GM13976 (cell line): ENCODE measurements at regions not wholly inside any gene's neighbourhood (a gene's known extent, or its start where the extent isn't known, plus 50 kb on each side); places are given as distances from the start of the nearest gene placed in this dataset.
A peak's percentile ranks its signal among the peaks of the same experiment; 100 is the strongest.

Experiments used
- DNase-seq: peaks from one replicate; pipeline ENCODE4 v3.0.0; 2012; ENCODE audit warnings: low spot score
- in situ Hi-C: fragments of 300-500 bp; cut with MboI; formaldehyde crosslinking; loops from one replicate; pipeline ENCODE4 v1.12.0; 2022; ENCODE audit warnings: low sequenced_read_pairs, mixed read lengths, inconsistent platforms; ENCODE audit not compliant: unreplicated experiment
- TF ChIP-seq, protein P1 (sequence below): IDR thresholded peaks from 2 replicates; pipeline ENCODE4 v1.5.1; 2012; ENCODE audit warnings: borderline replicate concordance, mild to moderate bottlenecking; ENCODE audit not compliant: insufficient read depth; ENCODE audit errors: extremely low read depth, missing control alignments, control extremely low read depth

DNA sequence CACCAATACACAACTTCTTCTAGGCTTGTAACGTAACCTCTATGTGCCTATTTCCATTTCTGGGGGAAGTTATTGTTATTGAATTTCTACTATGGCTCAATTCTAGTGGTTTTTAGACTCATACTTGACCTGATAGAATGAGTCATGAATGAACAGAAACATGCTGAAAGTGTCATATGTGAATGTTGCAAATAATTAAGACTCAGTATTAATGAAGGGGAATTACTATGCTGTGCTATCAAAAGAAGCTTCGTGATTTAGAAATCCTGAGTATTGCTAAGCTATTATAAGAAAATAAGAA lies 135.1 kb upstream of the ZWINT start:
- in situ Hi-C loops = no loop called here
- no peak for DNase-seq
- TF ChIP-seq, protein P1, sequence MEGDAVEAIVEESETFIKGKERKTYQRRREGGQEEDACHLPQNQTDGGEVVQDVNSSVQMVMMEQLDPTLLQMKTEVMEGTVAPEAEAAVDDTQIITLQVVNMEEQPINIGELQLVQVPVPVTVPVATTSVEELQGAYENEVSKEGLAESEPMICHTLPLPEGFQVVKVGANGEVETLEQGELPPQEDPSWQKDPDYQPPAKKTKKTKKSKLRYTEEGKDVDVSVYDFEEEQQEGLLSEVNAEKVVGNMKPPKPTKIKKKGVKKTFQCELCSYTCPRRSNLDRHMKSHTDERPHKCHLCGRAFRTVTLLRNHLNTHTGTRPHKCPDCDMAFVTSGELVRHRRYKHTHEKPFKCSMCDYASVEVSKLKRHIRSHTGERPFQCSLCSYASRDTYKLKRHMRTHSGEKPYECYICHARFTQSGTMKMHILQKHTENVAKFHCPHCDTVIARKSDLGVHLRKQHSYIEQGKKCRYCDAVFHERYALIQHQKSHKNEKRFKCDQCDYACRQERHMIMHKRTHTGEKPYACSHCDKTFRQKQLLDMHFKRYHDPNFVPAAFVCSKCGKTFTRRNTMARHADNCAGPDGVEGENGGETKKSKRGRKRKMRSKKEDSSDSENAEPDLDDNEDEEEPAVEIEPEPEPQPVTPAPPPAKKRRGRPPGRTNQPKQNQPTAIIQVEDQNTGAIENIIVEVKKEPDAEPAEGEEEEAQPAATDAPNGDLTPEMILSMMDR = no peak

DNA sequence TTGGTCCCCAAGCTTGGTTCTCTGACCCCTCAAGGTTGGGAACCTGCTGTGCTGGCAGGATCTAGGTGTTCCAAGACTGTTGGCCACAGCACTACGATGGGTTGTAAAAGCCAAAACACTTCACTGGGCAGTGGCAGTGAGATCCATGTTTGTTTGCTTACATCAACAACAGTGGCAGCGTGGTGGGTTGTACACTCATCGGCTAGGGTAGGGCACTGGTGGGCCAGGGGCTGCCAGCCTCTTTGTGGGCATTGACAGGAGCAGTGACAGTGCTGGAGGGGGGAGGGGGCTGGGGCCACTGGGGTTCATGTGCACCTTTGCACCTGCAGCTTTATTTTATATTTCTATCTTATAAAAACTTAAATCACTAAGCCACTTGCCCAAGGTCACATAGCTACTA lies 126.7 kb upstream of the ZWINT start:
- TF ChIP-seq, protein P1 = no peak
- DNase-seq = no peak
- in situ Hi-C loops = no loop called here

DNA sequence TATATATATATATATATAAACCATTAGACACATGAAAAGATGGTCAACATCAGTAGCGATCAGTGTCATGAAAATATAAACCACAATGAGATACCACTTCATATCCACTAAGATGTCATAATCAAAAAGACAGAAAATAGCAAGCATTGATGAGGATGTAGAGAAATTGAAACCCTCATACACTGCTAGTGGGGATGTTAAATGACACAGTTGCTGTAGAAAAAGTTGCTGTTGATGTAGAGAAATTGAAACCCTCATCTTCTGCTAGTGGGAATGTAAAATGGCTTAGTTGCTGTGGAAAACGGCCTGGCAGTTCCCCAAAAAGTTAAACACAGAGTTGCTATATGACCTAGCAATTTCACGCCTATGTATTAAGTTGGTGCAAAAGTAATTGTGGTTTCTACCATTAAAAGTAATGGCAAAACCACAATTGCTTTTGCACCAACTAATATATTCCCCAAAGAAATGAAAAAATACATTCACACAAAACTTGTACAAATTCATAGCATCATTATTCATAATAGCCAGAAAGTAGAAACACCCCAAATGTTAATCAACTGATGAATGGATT lies 120.5 kb upstream of the ZWINT start:
- TF ChIP-seq, protein P1 = no peak
- no peak for DNase-seq
- in situ Hi-C loops = no loop called here

DNA sequence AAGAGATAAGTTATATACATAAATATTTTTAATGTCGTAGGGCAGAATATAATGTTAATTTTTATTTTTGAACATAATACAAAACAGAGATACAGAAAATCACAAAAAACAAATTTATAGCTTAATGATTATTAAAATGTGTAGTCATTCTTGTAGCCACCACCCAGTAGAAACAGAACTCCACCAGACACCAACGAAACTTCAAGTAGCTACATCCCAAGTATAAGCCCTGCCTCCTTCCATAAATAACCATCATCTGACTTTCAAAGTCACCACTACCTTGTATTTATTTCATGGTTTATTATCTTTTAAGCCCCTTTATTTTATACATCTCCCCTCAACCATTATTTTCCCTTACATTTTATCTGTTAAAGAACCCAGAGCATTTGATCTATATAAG lies 111.9 kb upstream of the ZWINT start:
- TF ChIP-seq, protein P1 = no peak
- in situ Hi-C loops = no loop called here

DNA sequence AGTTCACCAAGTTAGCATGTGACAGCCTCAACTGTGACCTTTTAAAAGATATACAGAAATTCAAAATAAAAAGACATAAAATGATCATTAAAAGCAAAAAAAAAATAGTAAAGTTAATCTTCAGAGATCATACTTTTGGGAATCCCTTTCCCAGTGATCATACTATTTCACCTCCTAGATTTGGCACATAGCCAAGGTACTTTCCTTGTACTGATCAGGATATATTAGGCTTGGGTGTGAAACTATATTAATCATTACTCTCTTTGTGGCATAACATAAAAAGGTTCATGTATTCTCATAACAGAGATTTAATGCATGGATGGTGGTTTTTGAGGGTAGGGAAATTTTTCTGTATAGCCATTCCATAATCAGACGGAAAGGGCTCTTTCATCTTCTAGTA lies 109.6 kb upstream of the ZWINT start:
- TF ChIP-seq, protein P1 = no peak
- in situ Hi-C loops = no loop called here
- no peak for DNase-seq

More for the DNA sequence above, 111.9 kb upstream of the ZWINT start:
- no peak for DNase-seq

DNA sequence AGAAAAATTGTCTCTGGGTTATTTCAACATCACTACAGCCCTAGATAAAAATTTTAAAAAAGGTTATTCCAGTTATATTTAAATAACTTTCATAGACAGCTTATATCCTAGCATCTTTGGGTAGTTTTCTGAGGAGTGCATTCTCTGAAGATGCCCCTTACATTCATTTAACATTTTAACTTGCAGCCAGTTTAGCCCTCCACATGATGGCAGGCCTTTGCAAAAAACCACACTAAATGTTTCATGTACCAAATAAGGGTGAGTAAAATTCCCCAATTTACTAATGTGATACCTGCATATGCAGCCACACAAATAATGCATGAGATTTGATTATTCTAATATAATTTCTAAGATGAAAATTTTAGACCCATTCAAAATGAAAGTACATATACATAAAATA lies 108.4 kb upstream of the ZWINT start:
- TF ChIP-seq, protein P1 = peak; percentile 25
- no peak for DNase-seq
- in situ Hi-C loops = no loop called here

DNA sequence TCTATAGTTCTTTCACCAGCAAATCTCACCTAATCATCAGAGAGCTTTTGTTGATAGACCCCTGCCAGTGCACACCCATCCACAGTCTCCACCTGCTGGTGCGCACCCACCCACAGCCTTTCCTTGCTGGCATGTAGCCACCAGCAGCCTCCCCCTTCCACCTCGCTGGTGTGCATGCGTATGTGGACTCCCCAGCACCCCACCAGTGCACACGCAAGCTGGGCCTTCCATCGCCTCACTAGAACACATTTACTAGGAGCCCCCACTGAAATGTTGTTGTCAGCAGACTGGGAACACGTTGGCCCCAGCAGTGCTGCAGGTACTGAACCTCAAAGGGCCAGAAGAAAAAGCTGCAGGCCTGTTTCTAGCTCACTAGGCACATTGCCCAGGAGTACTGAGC lies 104.9 kb upstream of the ZWINT start:
- TF ChIP-seq, protein P1 = no peak
- in situ Hi-C loops = no loop called here
- no peak for DNase-seq
